Stomach (tissue), 8 donors: ENCODE measurements at regions not wholly inside any gene's neighbourhood (a gene's known extent, or its start where the extent isn't known, plus 50 kb on each side); places are given as distances from the start of the nearest gene placed in this dataset.

Experiments used
- DNase-seq, 2 donors: peaks; one replicate each; pipeline versions ENCODE4 v3.0.0 to v3.0.0-alpha.2; 2013 to 2019
- H3K27ac ChIP-seq, 5 donors: fragments of 200-600 bp in 4 of 5; sonication (generic) in 4 of 5; one replicate each; pipeline ENCODE4 v1.5.1; 2013 to 2019; ENCODE audit warnings: mild to moderate bottlenecking in 1 of 5, moderate library complexity in 1 of 5
- H3K27me3 ChIP-seq, 3 donors: fragments of 200-600 bp; sonication (generic); one replicate each; pipeline ENCODE4 v1.5.1; 2017 to 2019; ENCODE audit warnings: mixed run types in 1 of 3
- H3K36me3 ChIP-seq, 4 donors: fragments of 200-600 bp; sonication (generic); 1 replicate in 3 of 4; 2 replicates in 1 of 4; pipeline ENCODE4 v1.5.1; 2016 to 2019
- H3K4me1 ChIP-seq, 4 donors: fragments of 200-600 bp; sonication (generic); one replicate each; pipeline ENCODE4 v1.5.1; 2016 to 2019
- H3K4me3 ChIP-seq, 4 donors: fragments of 200-600 bp; sonication (generic) in 3 of 4; one replicate each; pipeline ENCODE4 v1.5.1; 2016 to 2019; ENCODE audit warnings: mild to moderate bottlenecking in 1 of 4
- H3K9me3 ChIP-seq, 4 donors: fragments of 200-600 bp; sonication (generic); one replicate each; pipeline ENCODE4 v1.5.1; 2016 to 2019
- CTCF ChIP-seq, 7 experiments: fragments of 450-650 bp in 4 of 7; fragments of 200-600 bp in 3 of 7; sonication (generic) in 3 of 7; IDR thresholded peaks; one replicate each; pipeline ENCODE4 v1.5.1; 2016 to 2019; ENCODE audit warnings: antibody characterized with exemption in 7 of 7, control low read depth in 2 of 7, mild to moderate bottlenecking in 1 of 7
- EP300 ChIP-seq: sonication (generic); formaldehyde crosslinking; IDR thresholded peaks from one replicate; pipeline ENCODE4 v1.6.1; 2017; ENCODE audit warnings: antibody characterized with exemption
- POLR2A ChIP-seq, 4 donors: fragments of 450-650 bp; IDR thresholded peaks; one replicate each; pipeline ENCODE4 v1.6.1; 2016; ENCODE audit warnings: antibody characterized with exemption in 4 of 4, control low read depth in 2 of 4, mild to moderate bottlenecking in 1 of 4, moderate library complexity in 1 of 4
- POLR2AphosphoS5 ChIP-seq, 3 donors: sonication (generic); formaldehyde crosslinking; IDR thresholded peaks; one replicate each; pipeline ENCODE4 v1.6.1; 2016; ENCODE audit warnings: antibody characterized with exemption in 3 of 3
- WGBS, 5 donors: extraction: QIAGEN DNeasy Blood & Tissue Kit in 3 of 5; methylation state at CpG; one replicate each; pipeline versions ENCODE4 v1.1.5 to v1.1.7; 2013 to 2018; 5-methylcytosine and 5-hydroxymethylcytosine counted together
- intact Hi-C: fragments of 100-400 bp; cut with DNase I; formaldehyde crosslinking; loops from one replicate; pipeline ENCODE4 v1.15.1; 2023; ENCODE audit warnings: low total_unique reads
- donor health status: healthy with polysubstance abuse.
- donor health status: Bipolar disorder and iron deficiency.
- donor health status: healthy.

DNA sequence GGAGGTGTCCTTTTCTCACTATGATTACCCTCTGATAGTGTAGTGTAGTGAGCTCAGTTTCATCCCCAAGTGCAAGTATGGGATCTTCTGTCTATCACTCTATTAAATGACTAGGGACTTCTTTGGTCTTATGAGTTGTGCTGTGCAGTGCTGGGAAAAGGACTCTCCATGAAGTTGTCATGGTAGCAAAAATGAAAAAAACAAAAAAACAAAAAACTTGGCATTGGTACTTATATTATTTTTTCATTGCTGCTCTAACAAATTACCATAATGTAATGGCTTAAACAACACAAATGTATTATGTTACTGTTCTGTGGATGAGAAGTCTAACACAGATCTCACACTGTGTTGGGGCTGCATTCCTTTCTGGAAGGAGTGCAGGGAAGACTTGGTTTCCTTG, 393.1 kb upstream of the NOVA1 start:
- Histone ChIP-seq H3K27ac (no peak overlapping the region), H3K36me3 (no peaks in the 10 kb centered on the region), H3K27me3 (no peaks in the 10 kb centered on the region), H3K4me1 (peaks cover 0 to 5% (median 0%) of the 10 kb centered on the region in 4 donors), H3K9me3 (no peaks in the 10 kb centered on the region), H3K4me3 (no peak overlapping the region)
- no peak for TF ChIP-seq CTCF (IDR thresholded peaks at IDR 0.05)
- TF ChIP-seq EP300, result no peak
- no peak for TF ChIP-seq POLR2A (IDR thresholded peaks at IDR 0.05)
- no peak for TF ChIP-seq POLR2AphosphoS5 (IDR thresholded peaks at IDR 0.05)
- intact Hi-C loops, result no loop called here
- DNase-seq, result peak in 1 of 2 donors; percentile 12

DNA sequence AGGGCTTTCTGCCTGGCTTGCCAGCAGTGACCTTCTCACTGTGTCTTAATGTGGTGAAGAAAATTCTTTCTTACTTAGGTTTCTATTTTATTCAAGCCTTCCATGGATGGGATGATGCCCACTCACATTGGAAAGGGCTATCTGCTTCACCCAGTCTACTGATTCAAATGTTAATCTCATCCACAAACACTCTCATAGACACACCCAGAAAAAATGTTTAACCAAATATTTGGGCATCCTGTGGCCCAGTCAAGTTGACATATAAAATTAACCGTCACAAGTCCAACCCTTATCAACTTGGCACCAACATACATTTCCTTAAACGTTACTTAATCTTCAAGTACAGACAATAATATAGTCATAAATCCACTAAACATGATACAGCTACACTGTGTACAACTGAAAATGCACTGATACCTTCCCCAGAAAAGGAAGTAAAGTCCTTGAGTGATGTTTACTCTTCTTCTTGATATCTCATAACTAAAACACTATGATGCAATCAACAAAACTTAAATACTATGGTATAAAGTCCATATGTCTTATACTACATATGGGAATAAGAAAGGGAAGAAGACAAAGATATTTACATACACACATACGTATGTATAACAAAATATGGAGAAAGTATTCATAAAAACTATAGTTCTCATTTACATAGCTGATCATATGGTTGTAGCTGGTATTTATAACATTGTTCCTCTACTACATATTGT, 394.7 kb upstream of the NOVA1 start:
- Histone ChIP-seq H3K27me3 (no peaks in the 10 kb centered on the region), H3K4me3 (no peak overlapping the region), H3K4me1 (peaks cover 0 to 5% (median 0%) of the 10 kb centered on the region in 4 donors), H3K27ac (no peak overlapping the region), H3K9me3 (no peaks in the 10 kb centered on the region), H3K36me3 (no peaks in the 10 kb centered on the region)
- DNase-seq, result peak in 1 of 2 donors; percentile 13
- 22 to 44% (median 39%) methylated on average over 3 of the region's 3 CpGs for WGBS, 5 donors
- TF ChIP-seq CTCF (IDR thresholded peaks at IDR 0.05), result no peak
- peak in 2 of 3 donors; percentile 34 to 58 for TF ChIP-seq POLR2AphosphoS5 (IDR thresholded peaks at IDR 0.05)
- TF ChIP-seq POLR2A (IDR thresholded peaks at IDR 0.05), result no peak
- intact Hi-C loops, result no loop called here

- 52 to 78% (median 64%) methylated on average over 2 of the region's 2 CpGs for WGBS, 5 donors
- H3K9me3 ChIP-seq, result no peaks in the 10 kb centered on the region
Measured at GRCh38 chr14:26993556-26993955, 395.7 kb upstream of the NOVA1 start.

GRCh38 chr14:26995301-26995700, 397.5 kb upstream of the NOVA1 start:
- DNase-seq, result no peak
- intact Hi-C loops, result no loop called here
- Histone ChIP-seq H3K4me3 (no peak overlapping the region), H3K36me3 (no peaks in the 10 kb centered on the region), H3K27ac (no peak overlapping the region), H3K27me3 (no peaks in the 10 kb centered on the region), H3K4me1 (peaks cover 0 to 5% (median 0%) of the 10 kb centered on the region in 4 donors), H3K9me3 (no peaks in the 10 kb centered on the region)
- TF ChIP-seq POLR2A (IDR thresholded peaks at IDR 0.05) (no peak), POLR2AphosphoS5 (IDR thresholded peaks at IDR 0.05) (no peak), EP300 (no peak), CTCF (IDR thresholded peaks at IDR 0.05) (no peak)

More at GRCh38 chr14:26993556-26993955, 395.7 kb upstream of the NOVA1 start:
- peaks cover 0 to 5% (median 0%) of the 10 kb centered on the region in 4 donors for H3K4me1 ChIP-seq
- H3K27ac ChIP-seq, result no peak overlapping the region
- intact Hi-C loops, result no loop called here
- DNase-seq, result no peak
- no peaks in the 10 kb centered on the region for H3K27me3 ChIP-seq
- TF ChIP-seq CTCF (IDR thresholded peaks at IDR 0.05) (no peak), POLR2A (IDR thresholded peaks at IDR 0.05) (no peak), POLR2AphosphoS5 (IDR thresholded peaks at IDR 0.05) (no peak), EP300 (no peak)
- H3K36me3 ChIP-seq, result no peaks in the 10 kb centered on the region
- no peak overlapping the region for H3K4me3 ChIP-seq
